NCI-H748 (cell line): ENCODE measurements at regions not wholly inside any gene's neighbourhood (a gene's known extent, or its start where the extent isn't known, plus 50 kb on each side); places are given as distances from the start of the nearest gene placed in this dataset.

Experiments
- DNase-seq: peaks from one replicate; lab custom pipeline; 2025; ENCODE audit not compliant: unreplicated experiment; lab: John Stamatoyannopoulos, UW

GRCh38 chr1:99533909-99534637 is 111.8 kb upstream of the PALMD start:
- peak; percentile 72 for DNase-seq

GRCh38 chr1:99534638-99534930 is 111.3 kb upstream of the PALMD start:
- DNase-seq: no peak

- DNase-seq: no peak
Observed at GRCh38 chr1:99535470-99536164, 110.3 kb upstream of the PALMD start.

GRCh38 chr1:99537886-99538617 is 107.9 kb upstream of the PALMD start:
- DNase-seq: no peak

- no peak for DNase-seq
Observed at GRCh38 chr1:99538618-99538956, 107.3 kb upstream of the PALMD start.

- no peak for DNase-seq
Observed at GRCh38 chr1:99539131-99539530, 106.8 kb upstream of the PALMD start.

GRCh38 chr1:99540744-99541143 is 105.2 kb upstream of the PALMD start:
- DNase-seq: no peak

GRCh38 chr1:99544328-99544727 is 101.6 kb upstream of the PALMD start:
- peak; percentile 39 for DNase-seq

- no peak for DNase-seq
Observed at GRCh38 chr1:99546432-99547416, 99.2 kb upstream of the PALMD start.

GRCh38 chr1:99548943-99549605 is 96.8 kb upstream of the PALMD start:
- no peak for DNase-seq

GRCh38 chr1:99550198-99550597 is 95.7 kb upstream of the PALMD start:
- DNase-seq: no peak

GRCh38 chr1:99551812-99552614 is 93.9 kb upstream of the PALMD start:
- no peak for DNase-seq

- no peak for DNase-seq
Observed at GRCh38 chr1:99553301-99553700, 92.6 kb upstream of the PALMD start.

- peak; percentile 7 for DNase-seq
Observed at GRCh38 chr1:99553819-99554218, 92.1 kb upstream of the PALMD start.

- DNase-seq: no peak
Observed at GRCh38 chr1:99554727-99555126, 91.2 kb upstream of the PALMD start.

- DNase-seq: no peak
Observed at GRCh38 chr1:99557546-99558202, 88.2 kb upstream of the PALMD start.

- DNase-seq: no peak
Observed at GRCh38 chr1:99559166-99559565, 86.7 kb upstream of the PALMD start.

GRCh38 chr1:99560207-99561040 is 85.5 kb upstream of the PALMD start:
- DNase-seq: no peak
